HUDEP-2 (cell line): ENCODE measurements at regions not wholly inside any gene's neighbourhood (a gene's known extent, or its start where the extent isn't known, plus 50 kb on each side); places are given as distances from the start of the nearest gene placed in this dataset.

Experiments used
- DNase-seq, 76 experiments: peaks; one replicate each; lab custom pipeline; 2025; ENCODE audit not compliant: unreplicated experiment in 76 of 76; lab: John Stamatoyannopoulos, UW

DNA sequence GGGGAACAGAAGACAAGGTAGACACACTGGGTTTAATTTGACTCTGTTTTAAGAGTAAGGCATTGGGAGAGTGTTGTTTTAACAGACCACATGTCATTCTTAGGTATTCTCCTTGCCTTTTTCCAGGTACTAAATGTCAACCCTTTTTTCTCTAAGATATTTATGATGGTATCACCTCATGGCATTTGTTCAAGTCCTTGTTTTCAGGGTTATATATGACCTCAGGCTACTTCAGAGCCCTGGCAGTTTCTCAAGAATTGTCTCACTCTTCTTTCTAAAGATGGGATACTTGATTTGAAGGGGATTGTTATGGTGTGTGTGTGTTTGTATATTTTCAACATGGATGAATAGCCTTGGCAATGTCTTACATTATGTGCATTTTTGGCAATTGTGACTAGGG is 131.1 kb upstream of the ACTBL2 start:
- DNase-seq, result no peak

DNA sequence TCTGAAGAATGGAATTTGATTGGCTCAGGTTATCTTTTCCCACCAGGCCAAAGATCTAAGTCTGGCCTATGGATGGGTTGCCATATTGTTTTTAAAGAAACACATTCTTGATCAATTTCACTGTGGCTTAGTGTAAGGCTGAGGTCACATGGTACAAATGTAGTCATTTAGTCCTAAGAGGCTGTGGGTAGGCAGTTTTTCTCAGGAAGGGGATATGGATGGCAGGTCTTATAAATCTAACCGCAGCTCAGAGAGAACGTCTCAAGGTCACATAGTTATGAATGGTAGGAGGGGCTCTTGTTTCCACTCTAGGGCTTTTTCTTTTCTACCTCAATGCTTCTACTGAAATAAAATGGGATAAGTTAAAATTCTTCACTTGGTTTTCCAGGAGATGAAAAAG is 128.6 kb upstream of the ACTBL2 start:
- no peak for DNase-seq

DNA sequence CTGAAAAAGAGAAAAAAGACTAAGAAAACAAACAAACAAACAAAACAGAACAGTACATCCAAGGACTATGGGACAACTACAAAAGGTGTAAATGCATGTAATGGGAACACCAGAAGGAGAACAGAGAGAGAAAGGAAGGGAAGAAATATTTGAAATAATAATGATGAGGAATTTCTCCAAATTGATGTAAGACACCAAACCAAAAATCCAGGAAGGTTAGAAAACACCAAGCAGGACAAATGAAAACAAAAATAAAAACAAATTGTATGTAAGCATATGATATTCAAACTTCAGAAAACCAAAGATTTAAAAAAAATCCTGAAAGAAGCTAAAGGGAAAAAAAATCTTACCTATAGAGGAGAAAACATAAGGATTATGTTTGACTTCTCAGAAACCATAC is 125.9 kb upstream of the ACTBL2 start:
- no peak for DNase-seq

DNA sequence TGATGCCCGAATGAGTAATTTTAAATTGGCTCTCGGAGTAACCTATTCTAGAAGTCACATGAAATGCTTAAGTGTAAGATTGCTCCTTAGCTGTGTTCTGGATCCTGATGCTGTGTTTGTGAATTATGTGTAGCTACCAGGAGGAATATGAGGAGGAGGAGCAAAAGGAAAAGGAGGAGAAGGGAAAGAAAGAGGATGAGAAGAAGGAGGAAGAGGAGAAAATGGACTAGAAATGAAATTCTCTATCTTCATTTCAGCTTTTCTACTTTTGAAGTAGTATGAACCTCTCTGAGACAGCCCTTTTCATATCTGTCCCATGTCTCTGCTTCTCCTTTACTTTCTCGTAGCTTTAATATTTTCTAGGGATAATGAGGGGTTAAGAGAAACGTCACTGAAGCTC is 119.4 kb upstream of the ACTBL2 start:
- DNase-seq, result no peak

DNA sequence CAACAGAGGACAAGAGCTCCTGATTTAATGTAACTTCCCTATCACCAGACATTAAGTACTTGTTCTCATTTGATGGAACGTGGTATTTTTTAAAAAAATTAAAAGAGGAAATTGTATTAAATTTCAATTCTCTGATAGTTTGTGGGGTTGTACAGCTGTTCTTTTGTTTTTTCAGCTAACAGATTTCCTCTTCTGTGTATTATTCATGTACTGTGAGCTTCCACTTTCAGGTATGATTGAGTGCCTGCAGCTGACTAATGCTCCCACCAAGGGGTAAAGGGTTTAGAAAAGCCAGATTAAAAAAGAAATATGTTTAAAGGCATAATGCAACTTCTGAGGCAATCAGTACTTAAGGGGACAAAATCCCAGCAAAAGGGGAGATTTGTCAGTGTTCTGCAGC is 117.7 kb upstream of the ACTBL2 start:
- no peak for DNase-seq

DNA sequence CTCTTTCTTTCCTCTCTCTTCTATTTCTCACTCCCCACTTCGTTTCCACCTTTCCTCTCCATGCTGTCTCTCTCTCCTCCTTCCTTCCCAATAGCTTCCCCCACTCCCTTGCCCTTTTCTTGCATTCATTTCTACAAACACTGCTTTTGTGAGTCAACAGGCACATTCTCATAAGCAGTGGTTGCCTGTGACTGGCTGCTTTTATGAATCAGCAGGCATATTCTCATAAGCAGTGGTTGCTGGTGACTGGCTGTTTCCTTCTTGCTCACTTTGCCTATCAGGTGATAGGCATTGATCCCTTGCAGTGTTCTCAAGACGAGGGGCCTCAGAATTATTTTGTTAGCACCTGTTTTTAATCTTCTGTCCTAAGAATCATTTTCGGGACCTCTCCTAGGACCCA is 116.1 kb upstream of the ACTBL2 start:
- DNase-seq, result no peak

DNA sequence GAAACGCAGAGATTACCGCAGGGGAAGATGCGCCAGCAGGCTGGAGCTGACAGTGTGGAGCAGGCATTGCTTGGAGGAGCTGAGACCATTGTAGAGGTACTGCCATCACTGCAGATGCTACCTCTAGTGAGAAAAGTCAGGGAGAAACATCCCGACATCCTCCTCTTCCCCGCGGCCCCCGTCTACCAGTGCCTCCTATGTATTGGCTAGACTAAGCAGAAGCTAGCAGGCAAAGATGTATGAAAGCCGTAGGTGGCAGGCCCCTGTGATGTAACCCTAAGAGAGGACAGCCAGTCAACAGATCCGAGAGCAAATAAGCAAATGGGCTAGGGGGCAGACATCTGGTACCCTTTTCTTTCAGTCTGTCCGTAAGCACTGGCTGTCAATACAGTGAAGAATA is 115.5 kb upstream of the ACTBL2 start:
- no peak for DNase-seq

DNA sequence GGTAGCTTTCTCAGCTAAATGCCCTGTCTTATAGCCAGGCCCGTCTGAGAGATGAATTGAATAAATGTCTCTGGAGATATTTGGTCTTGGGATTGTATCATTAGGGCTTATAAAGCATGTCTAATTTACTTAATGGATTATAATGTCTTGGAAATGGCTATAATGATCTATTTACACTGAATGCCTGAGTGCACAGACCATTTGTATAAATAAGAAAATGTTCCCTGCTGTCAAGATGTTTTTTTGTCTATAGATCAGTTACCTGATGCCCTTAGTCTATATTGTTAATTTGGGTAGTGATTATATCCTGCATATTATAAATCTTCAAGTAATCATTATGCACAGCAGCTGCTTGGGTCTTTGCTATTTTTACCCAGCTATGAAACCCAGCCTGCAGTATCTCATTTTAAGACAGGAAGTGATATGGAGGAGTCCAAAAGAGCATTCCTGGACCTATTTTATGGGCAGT is 112.9 kb upstream of the ACTBL2 start:
- DNase-seq, result no peak

DNA sequence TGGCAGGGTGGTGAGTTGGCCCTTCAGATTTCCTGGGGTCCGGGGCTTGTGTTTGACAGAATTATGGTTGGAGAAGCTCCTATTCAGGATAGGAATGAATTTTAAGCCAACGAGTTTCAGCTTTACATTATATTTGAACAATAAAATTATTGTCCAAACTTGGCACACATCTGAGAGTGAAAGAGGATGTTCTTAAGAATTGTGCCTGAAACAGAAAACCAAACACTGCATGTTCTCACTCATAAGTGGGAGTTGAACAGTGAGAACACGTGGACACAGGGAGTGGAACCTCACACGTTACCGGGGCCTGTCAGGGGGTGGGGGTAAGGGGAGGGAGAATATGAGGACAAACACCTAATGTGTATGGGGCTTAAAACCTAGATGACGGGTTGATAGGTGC is 111.8 kb upstream of the ACTBL2 start:
- no peak for DNase-seq

DNA sequence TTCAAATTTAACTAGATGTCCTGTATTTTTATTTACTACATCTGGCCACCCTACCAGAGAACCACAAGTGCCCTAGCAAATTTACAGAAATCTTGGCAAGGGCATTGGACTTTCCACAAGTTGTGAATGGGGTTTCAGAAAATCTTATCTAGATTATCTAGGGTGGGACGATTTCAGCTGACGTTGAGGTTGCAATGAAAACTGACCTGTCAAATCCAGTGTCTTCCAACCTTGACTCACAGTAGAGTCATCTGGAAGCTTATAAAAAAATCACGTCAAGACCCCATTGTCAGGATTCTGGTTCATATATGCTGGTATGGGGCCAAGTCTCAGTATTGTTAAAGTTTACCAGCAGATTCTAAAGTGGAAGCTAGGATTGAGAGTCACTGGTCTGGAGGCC is 109.6 kb upstream of the ACTBL2 start:
- DNase-seq, result no peak

DNA sequence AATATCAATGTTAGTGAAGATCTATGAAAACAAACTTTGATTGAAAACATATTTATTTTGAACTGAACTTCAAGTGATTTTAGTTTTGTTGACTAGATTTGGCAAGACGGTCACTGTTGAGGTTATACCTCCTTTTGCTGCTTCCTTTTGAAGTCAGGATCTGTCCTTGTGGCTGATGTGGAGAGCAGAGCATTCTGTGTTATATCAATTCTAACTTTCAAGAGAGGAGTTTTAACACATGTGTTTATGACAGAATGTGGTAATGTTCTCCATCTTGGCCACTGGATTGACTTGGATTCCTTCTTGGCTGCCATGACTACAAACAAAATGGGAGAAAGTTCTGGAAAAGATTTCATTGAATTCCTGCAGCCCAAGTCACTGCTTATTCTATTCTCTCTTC is 104.0 kb upstream of the ACTBL2 start:
- no peak for DNase-seq

DNA sequence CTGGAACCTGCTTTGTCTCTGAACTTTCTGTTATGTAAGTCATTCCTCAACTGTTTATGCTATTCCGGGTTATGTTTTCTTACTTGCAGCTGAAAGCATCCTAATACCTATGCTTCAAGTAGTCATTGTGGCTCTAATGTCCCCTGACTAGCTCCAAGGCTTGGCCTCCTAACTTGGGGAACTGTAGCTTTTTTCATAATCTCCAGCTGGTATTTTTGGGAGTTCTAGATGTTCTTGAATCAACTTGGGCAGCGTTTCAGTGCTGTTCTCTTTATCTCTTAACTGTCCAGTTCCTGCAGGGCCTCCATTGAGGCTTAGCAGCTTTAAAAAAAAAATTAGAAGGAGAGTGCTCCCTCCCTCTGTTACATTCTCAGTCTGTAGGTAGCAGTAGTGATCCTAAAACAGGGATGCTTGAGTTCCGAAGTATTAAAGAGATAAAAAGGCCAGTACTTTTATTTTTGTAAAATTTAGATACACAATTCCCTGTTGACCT is 100.0 kb upstream of the ACTBL2 start:
- DNase-seq, result no peak

DNA sequence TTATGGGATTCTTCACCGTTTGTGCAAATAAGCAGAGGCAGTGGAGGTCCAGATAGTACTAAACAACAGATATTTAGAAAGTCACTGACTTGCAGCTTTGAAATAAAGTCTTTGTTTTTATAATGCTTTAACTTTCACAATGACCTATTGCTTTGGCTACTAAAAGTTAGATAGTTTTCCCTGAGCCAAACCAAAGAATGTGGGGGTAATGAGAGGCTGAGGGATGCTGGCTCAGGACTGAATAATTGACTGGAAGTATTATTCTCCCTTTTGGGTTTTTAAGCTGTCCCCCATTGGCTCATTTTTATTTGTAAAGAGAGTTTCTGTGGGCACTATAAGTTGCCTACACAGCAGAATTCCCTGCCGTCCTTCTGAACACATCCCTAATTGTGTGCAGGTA is 99.2 kb upstream of the ACTBL2 start:
- DNase-seq, result no peak

DNA sequence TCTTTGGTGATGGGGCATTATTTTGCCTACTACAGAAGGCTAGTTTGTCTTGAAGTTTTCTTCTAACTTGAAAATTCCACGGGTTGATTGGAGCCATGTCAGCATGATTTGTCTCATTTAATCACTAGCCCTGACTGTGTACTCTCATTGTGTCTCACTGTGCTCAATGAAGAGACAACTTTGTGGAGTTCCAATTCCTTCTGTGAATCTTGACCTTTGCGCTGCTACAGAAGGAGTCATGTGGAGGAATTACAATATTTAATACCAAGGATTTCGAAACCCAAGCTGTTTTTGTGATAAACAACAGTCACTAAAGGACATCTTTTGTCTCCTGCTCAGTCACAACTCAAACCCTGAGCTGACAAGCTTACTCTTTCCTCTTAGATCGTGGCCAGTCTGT is 98.6 kb upstream of the ACTBL2 start:
- DNase-seq, result no peak

DNA sequence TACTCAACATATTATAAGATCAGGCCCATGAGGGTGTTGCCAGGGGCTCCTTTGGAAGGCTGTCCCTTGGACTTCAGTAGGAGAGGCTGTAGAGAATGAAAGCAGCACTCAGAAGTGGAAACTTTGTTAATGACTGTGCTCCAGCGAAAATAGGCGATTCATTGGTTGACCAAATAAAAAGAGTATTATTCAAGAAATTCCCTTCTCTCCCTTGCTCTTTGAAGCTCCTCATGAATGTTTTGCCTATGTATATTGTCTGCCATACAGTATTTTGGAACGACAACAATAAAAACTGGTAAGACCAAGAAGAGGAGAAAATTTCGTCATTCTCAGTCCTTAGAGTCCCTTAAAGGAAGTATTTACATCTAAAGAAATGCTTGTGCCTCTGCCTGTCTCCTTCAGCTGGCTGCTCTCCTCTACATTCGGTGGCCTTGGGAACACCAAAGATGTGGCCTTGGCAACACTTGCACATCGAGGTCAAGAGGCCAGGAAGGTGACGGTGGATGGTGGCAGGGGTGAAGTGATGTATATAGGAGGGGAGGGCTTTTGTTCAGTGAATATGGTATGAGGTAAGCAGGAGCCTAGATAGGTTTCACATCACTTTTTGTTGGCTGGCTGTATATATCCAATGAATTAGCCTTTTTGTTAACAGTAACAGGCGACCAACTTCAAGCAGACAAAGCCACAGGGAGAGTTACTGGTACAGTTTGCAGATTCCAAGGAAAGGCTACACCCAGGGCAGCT is 95.0 kb upstream of the ACTBL2 start:
- no peak for DNase-seq

DNA sequence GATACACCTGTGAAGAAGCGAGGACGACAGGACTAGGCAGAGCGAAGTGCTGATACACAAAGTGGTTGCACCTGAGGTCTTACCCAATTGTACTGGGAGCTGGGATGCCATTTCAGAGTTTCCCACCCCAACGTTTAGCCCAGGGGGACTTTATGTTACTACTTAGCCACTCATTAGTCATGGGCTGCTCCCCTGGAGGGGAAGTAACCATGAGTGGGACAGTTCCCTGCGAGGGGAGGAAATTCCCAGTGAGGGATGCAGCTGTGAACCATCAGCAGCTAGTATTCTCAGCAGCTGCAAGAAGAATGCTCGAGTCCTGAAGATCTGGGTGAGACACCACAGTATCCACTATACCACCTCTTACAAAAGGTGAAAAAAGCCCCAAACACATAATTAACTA is 93.7 kb upstream of the ACTBL2 start:
- no peak for DNase-seq

DNA sequence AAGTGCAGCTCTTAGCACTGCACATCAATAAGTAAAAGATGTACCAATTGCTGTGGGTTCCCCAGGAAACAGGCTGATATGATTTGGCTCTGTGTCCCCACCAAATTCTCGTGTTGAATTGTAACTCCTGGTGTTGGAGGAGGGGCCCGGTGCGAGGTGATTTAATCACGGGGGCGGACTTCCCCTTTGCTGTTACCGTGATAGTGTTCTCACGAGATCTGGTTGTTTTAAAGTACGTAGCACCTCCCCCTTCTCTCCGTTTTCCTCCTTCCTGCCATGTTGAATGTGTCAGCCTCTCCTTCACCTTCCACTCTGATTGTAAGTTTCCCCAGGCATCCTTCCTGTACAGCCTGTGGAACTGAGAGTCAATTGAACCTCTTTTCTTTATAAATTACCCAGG is 93.2 kb upstream of the ACTBL2 start:
- DNase-seq, result no peak

DNA sequence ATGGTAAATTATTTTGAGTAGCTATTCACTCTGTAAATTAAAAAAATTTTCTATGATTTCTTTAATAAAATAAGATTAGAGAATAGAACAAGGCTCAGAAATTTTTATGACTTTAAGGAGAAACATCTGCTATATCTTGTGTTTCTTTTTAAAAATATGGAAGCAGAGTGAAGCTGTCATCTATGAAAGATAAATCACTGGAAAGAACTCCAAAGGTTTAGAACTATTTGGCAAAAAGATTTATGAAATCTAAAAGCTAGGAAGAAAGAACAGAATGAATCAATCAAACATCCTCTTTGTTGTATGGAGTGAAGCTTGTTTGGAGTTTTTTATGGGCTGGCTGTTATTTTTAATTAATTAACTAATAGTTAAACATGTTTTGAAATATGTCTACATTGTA is 89.8 kb upstream of the ACTBL2 start:
- DNase-seq, result no peak

DNA sequence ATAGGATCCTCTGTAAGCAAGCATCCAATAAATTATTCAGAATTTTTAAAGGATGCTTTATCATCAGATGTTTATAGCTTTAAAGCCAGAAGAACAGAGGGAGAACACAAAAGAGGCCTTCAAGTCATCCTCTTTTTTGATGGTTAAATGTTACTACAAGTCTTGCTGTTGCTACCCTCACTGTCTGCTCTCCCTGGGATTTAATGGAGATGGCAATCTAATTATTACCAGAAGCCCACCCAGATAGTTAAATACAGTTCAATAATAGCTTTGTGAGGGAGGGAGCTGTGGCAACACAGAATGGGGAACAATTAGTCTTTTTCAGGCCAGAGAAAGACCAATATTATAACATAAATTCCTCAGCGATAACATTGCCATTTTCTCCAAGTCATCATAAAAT is 87.0 kb upstream of the ACTBL2 start:
- no peak for DNase-seq

DNA sequence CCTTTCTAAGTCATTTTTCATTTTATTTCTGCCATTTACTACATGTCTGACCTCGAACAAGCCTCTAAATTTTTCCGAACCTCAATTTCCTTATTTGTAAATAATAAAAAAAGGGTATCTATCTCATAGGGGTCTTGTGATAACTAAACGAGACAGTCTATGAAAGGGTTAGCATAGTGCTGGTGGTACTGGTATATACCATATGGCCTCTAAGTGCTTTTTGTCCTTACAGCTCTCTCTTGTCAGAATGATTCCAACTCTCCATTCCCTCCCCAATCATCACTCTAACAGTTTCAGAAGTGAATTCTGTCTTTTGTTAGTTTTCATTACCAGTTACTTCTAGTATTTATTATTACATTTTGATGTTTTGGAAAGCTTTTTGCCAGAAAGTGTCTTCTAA is 85.5 kb upstream of the ACTBL2 start:
- no peak for DNase-seq

DNA sequence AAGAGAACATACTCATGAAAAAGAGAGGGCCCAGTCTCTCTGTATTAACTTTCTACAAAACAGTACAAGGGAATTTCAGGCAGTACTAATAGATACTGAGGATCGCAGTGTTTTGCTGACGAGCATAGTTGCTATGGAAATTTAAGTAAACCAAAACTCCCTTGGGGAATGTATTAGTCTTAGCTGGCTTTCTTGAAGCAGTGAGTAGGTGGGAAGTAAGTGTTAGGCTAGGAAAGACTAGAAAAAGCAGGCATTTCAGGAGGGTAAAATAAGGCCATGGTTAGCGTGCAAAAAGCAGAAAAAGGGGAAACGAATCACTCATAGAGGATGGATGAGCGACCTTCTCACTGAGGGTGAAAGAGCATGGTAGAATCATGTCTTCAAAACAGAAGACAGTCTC is 84.3 kb upstream of the ACTBL2 start:
- DNase-seq, result no peak

DNA sequence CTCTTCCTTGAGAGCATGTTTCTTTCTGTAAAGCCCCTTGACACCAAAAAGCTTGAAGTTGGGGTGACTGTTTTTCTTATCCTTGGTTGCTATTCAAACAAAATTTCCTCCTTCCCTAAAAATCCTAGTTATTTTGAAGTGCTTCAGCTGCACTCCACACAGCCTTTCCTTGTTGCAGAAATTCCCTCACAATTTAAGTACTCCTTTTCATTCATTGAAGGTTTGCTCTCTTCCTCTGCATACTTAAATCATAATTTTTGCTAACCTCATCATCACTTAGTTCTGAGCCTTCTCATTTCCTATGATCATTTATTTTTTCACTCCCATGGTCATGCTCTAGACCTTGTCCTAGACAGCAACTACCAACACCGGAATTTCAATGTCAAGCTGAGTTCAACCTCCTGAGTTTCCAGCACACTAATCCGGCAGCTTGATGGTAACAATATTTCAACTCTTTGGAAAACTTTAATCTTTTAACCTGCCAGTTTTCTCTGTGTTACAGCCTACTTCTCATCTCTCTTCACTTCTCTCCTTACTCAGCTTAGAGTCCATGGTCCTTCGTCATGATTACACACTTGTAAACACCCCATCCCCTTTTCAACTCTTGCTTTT is 78.7 kb upstream of the ACTBL2 start:
- DNase-seq, result no peak
